GM06990 (cell line): ENCODE measurements at regions not wholly inside any gene's neighbourhood (a gene's known extent, or its start where the extent isn't known, plus 50 kb on each side); places are given as distances from the start of the nearest gene placed in this dataset.

Experiments used
- DNase-seq: peaks from one replicate; pipeline ENCODE4 v3.0.0-alpha.2; 2011; ENCODE audit not compliant: insufficient read length; ENCODE audit errors: extremely low read depth
- H3K27me3 ChIP-seq: replicated peaks from 2 replicates; pipeline ENCODE4 v1.6.0; 2011; ENCODE audit warnings: low read length; ENCODE audit not compliant: control insufficient read depth, insufficient read depth
- H3K36me3 ChIP-seq: 2 replicates; pipeline ENCODE4 v1.5.1; 2011; ENCODE audit warnings: low read length; ENCODE audit not compliant: control insufficient read depth, insufficient read depth
- H3K4me3 ChIP-seq: replicated peaks from 2 replicates; pipeline ENCODE4 v1.5.1; 2011; ENCODE audit warnings: low read depth, mild to moderate bottlenecking, control low read depth, low read length
- CTCF ChIP-seq: IDR thresholded peaks from 2 replicates; pipeline ENCODE4 v1.5.1; 2011; ENCODE audit warnings: low read length, control low read depth, mild to moderate bottlenecking, inconsistent platforms; ENCODE audit not compliant: insufficient read depth, poor library complexity, severe bottlenecking

- no peak for DNase-seq
- no peak overlapping the region for H3K4me3 ChIP-seq
- no peak for TF ChIP-seq CTCF
- no peaks in the 10 kb centered on the region for H3K36me3 ChIP-seq
- H3K27me3 ChIP-seq, result no peaks in the 10 kb centered on the region
Observed at GRCh38 chr5:125043781-125044391, 297.4 kb upstream of the ZNF608 start.

- no peaks in the 10 kb centered on the region for H3K27me3 ChIP-seq
- H3K4me3 ChIP-seq, result no peak overlapping the region
- DNase-seq, result no peak
- TF ChIP-seq CTCF, result no peak
- no peaks in the 10 kb centered on the region for H3K36me3 ChIP-seq
Observed at GRCh38 chr5:125044491-125045282, 298.2 kb upstream of the ZNF608 start.

GRCh38 chr5:125045646-125046045 lies 299.2 kb upstream of the ZNF608 start:
- H3K27me3 ChIP-seq, result no peaks in the 10 kb centered on the region
- TF ChIP-seq CTCF, result no peak
- H3K4me3 ChIP-seq, result no peak overlapping the region
- no peaks in the 10 kb centered on the region for H3K36me3 ChIP-seq
- DNase-seq, result no peak

DNA sequence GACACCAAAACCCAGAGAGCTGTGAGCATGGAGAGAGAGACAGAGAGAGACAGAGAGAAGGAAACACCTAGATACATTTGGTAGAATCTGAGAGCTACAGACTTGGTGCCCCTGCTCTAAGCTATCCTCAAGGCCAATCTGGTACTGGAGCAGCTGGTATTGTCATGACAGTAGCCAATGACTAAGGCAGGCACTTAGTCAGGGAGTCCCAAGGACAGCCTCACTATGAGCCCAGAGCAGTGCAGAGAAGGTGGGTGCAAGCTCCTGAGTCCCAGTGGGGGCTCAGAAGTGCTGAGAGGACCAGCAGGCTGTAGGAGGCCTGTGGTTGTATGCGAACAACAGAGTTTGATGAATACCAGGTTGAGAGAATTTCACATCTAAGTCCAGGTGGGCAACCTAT lies 300.4 kb upstream of the ZNF608 start:
- DNase-seq, result no peak
- H3K4me3 ChIP-seq, result no peak overlapping the region
- no peaks in the 10 kb centered on the region for H3K27me3 ChIP-seq
- H3K36me3 ChIP-seq, result no peaks in the 10 kb centered on the region
- TF ChIP-seq CTCF, result no peak

DNA sequence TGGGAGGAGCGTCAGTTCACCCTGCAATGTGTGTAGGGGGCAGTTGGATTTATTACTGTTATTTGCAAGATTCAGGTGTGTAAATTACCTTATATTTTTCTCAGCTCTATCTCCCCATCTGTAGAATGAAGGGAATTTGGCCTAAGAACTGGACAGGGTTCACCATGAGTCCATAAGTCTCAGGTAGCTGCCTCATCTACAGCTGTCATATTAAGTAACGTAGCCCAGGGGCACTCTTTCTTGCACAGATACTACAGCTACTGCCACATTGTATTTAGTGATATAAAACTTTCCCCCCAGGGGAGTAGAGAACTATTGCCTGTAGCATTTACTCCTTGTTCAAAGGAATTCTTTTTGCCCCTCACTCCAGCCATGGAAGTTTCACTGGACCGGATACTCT lies 301.4 kb upstream of the ZNF608 start:
- no peaks in the 10 kb centered on the region for H3K27me3 ChIP-seq
- H3K36me3 ChIP-seq, result no peaks in the 10 kb centered on the region
- no peak for TF ChIP-seq CTCF
- DNase-seq, result no peak
- H3K4me3 ChIP-seq, result no peak overlapping the region
